ENCODE measurements at regions not wholly inside any gene's neighbourhood (a gene's known extent, or its start where the extent isn't known, plus 50 kb on each side); places are given as distances from the start of the nearest gene placed in this dataset.

DNA sequence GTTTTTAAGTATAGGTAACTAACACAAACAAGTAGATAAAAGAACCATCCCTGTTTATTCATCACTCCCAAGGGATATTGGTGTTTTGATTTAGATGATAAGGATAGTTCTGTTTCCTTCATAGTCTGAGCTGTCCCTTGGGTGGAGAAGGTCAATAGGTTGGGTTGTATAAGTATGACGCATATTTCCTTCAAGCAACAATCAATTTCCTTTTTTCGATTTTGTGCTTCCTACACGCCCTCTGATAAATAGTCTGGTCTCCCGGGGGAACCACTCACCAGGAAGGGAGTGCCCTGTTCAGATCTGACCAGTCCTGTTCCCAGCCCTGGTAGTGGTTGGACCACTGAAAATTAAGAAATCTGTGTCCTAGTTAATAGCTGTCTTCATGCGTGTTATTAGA lies 378.8 kb upstream of the FAR2 start:
- WGBS (ENCODE audit: insufficient coverage, low lambda C conversion rate) = 86% methylated on average over 2 of the region's 5 CpGs
- H3K27ac ChIP-seq (ENCODE audit: low read length) = no peak overlapping the region

DNA sequence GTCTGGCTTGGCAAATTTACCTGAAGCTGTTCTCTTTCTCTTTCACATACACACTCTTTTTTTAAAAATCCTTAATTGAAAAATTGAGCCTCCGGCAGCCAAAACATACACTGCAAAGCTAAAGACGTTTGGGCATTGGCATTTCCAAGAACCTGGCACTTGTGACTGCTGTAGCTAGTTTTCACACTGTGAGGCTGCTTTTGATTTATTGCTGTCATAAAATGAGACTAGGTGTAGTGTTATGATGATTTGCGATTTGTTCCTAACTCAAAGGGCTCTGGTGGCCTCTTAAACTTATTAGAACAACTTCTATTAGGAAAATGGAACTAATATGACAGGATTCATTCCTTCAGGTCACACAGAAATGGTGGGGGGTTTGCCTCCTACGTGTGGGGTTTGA lies 377.1 kb upstream of the FAR2 start:
- peak; percentile 27 to 46 for DNase-seq
- Histone ChIP-seq H3K27ac (ENCODE audit: low read length) (no peak overlapping the region), H3K9me3 (ENCODE audit: control insufficient read depth, low read depth, low read length) (no peaks in the 10 kb centered on the region), H3K27me3 (ENCODE audit: control insufficient read depth, insufficient read depth, low read length) (no peaks in the 10 kb centered on the region), H3K36me3 (ENCODE audit: control insufficient read depth, insufficient read depth, low read length) (no peaks in the 10 kb centered on the region), H3K4me3 (ENCODE audit: low read length) (no peak overlapping the region), H3K4me1 (ENCODE audit: control insufficient read depth, insufficient read depth, low read length) (no peaks in the 10 kb centered on the region)
- WGBS (ENCODE audit: insufficient coverage, low lambda C conversion rate) = no CpG with 5 or more reads among the region's 4 CpGs

More for the DNA sequence above, 378.8 kb upstream of the FAR2 start:
- no peaks in the 10 kb centered on the region for H3K4me1 ChIP-seq (ENCODE audit: control insufficient read depth, insufficient read depth, low read length)
- H3K9me3 ChIP-seq (ENCODE audit: control insufficient read depth, low read depth, low read length) = no peaks in the 10 kb centered on the region
- no peaks in the 10 kb centered on the region for H3K36me3 ChIP-seq (ENCODE audit: control insufficient read depth, insufficient read depth, low read length)
- H3K27me3 ChIP-seq (ENCODE audit: control insufficient read depth, insufficient read depth, low read length) = no peaks in the 10 kb centered on the region
- H3K4me3 ChIP-seq (ENCODE audit: low read length) = no peak overlapping the region
- no peak for DNase-seq

DNA sequence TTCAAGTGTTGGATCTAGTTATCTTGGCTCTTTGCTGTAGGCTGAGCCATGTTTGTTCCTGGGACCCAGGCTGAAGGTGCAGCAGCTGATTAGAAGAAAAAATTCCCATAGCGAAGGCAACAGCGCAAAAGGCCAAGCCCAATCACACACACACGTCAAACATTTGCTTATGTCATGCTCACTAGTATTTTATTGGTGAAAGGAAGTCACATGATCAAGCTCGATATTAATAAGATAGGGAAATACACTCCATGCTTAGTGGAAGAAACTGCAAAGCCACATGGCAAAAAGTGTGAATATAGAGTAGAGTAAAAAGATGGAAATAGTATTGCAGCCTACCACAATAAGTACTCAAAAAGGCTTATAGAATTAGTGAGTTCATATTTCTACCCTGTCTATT lies 373.5 kb upstream of the FAR2 start:
- Histone ChIP-seq H3K4me3 (ENCODE audit: low read length) (no peak overlapping the region), H3K27ac (ENCODE audit: low read length) (no peak overlapping the region), H3K9me3 (ENCODE audit: control insufficient read depth, low read depth, low read length) (no peaks in the 10 kb centered on the region), H3K36me3 (ENCODE audit: control insufficient read depth, insufficient read depth, low read length) (no peaks in the 10 kb centered on the region), H3K27me3 (ENCODE audit: control insufficient read depth, insufficient read depth, low read length) (no peaks in the 10 kb centered on the region), H3K4me1 (ENCODE audit: control insufficient read depth, insufficient read depth, low read length) (no peaks in the 10 kb centered on the region)
- WGBS (ENCODE audit: insufficient coverage, low lambda C conversion rate) = 86% methylated on average over 1 of the region's 4 CpGs
- no peak for DNase-seq

DNA sequence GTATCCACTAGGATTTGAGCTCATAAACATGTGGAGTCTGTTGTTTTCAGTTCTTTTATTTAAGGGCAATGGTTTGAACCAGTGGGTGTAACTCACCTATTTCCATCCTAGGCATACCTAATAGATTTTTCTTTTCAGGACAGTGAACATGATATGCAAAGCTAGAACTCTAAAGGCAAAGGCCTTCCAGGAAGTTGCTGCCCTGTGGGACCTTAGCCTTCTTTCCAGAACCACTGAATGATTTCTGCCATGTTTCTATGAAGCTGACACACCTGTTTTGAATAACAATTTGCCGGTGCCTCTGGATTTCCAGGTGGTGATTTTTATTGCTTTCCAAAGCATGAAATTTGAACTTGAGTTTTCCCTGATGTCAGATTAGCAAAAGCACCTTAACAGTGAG lies 372.9 kb upstream of the FAR2 start:
- no CpG with 5 or more reads among the region's 1 CpG for WGBS (ENCODE audit: insufficient coverage, low lambda C conversion rate)
- H3K36me3 ChIP-seq (ENCODE audit: control insufficient read depth, insufficient read depth, low read length) = no peaks in the 10 kb centered on the region
- no peak overlapping the region for H3K4me3 ChIP-seq (ENCODE audit: low read length)
- no peak overlapping the region for H3K27ac ChIP-seq (ENCODE audit: low read length)
- peak; percentile 6 to 17 for DNase-seq
- no peaks in the 10 kb centered on the region for H3K4me1 ChIP-seq (ENCODE audit: control insufficient read depth, insufficient read depth, low read length)
- H3K27me3 ChIP-seq (ENCODE audit: control insufficient read depth, insufficient read depth, low read length) = no peaks in the 10 kb centered on the region
- no peaks in the 10 kb centered on the region for H3K9me3 ChIP-seq (ENCODE audit: control insufficient read depth, low read depth, low read length)

DNA sequence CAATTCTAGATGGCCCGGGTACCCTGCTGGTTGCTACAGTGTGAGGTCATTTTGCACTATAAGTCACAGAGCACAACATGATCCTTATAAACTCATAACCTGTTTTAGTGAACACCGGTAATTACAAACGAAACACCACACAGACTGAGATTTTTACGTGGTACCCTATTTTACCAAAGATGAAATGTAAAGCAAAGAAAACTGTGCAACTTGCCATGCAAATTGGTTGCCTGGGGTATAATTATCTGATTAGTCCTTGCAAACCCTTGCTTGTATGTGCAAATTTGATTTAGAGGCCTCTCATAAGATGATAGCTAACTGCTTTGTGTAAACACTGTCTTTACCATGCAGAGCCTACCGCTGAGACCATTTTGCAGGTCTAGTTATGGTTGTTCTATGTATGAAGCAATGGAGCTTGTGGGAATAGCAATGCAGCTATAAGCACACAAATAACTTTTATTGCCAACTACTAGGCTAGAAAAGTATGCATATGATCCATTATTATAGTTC lies 372.1 kb upstream of the FAR2 start:
- H3K36me3 ChIP-seq (ENCODE audit: control insufficient read depth, insufficient read depth, low read length) = no peaks in the 10 kb centered on the region
- H3K4me1 ChIP-seq (ENCODE audit: control insufficient read depth, insufficient read depth, low read length) = no peaks in the 10 kb centered on the region
- H3K9me3 ChIP-seq (ENCODE audit: control insufficient read depth, low read depth, low read length) = no peaks in the 10 kb centered on the region
- H3K27ac ChIP-seq (ENCODE audit: low read length) = no peak overlapping the region
- no peak overlapping the region for H3K4me3 ChIP-seq (ENCODE audit: low read length)
- DNase-seq = no peak
- no peaks in the 10 kb centered on the region for H3K27me3 ChIP-seq (ENCODE audit: control insufficient read depth, insufficient read depth, low read length)
- WGBS (ENCODE audit: insufficient coverage, low lambda C conversion rate) = no CpG with 5 or more reads among the region's 5 CpGs

DNA sequence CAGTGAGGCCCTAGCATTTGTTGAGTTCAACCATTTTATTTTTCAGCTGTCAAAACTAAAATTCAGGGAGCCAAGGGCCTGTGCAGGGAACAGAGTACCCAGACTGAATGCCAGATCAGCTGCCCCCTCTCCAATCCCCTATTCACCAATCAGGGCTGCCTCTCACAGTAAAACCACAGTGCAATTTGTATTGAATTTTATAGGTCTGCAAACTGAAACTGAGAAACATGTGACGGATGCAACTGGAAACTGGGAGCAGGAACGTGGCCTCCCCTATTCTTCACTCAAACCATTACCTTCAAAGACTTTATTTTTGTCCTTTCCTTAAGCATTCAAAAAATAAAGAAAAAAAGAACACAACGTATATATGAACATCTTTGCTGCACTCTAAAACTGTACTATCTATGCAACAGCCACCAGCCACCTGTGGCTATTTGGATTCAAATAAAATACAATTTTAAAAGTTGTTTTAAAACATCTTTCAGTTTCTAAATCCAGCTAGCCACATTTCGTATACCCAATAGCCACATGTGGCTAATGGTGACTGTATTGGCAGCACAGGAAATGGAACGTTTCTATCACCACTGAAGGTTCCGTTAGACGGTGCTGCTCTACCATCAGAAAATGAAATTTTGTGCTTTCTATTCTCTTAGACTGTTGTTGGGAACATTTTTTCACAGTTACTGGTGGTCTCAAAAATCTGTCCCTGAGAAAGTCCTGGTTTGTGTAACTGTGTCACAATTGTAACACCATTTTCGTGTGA lies 371.3 kb upstream of the FAR2 start:
- Histone ChIP-seq H3K27ac (ENCODE audit: low read length) (no peak overlapping the region), H3K36me3 (ENCODE audit: control insufficient read depth, insufficient read depth, low read length) (no peaks in the 10 kb centered on the region), H3K9me3 (ENCODE audit: control insufficient read depth, low read depth, low read length) (no peaks in the 10 kb centered on the region), H3K27me3 (ENCODE audit: control insufficient read depth, insufficient read depth, low read length) (no peaks in the 10 kb centered on the region), H3K4me1 (ENCODE audit: control insufficient read depth, insufficient read depth, low read length) (no peaks in the 10 kb centered on the region), H3K4me3 (ENCODE audit: low read length) (no peak overlapping the region)
- no peak for DNase-seq
- 67% methylated on average over 1 of the region's 8 CpGs for WGBS (ENCODE audit: insufficient coverage, low lambda C conversion rate)

DNA sequence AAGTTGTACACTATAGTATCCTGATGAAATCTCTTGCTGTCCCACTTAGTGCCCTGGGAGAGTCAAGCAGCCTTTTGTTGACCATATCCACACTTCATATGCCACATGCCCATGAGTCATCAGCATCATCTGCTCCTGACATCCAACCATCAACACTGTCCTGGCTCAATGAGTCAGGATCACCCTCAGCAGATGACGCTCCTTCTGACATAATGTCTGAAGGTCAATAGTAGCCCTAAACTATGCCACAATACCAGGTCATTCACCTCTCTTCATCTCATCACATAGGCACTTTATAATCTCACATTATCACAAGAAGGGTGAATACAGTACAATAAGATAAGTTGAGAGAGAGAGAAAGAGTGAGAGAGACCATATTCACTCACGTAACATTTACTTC lies 369.0 kb upstream of the FAR2 start:
- DNase-seq = peak; percentile 80 to 84
- WGBS (ENCODE audit: insufficient coverage, low lambda C conversion rate) = 71% methylated on average over 1 of the region's 2 CpGs
- Histone ChIP-seq H3K27ac (ENCODE audit: low read length) (peak overlapping the region; percentile 65), H3K9me3 (ENCODE audit: control insufficient read depth, low read depth, low read length) (no peaks in the 10 kb centered on the region), H3K36me3 (ENCODE audit: control insufficient read depth, insufficient read depth, low read length) (no peaks in the 10 kb centered on the region), H3K4me3 (ENCODE audit: low read length) (no peak overlapping the region), H3K27me3 (ENCODE audit: control insufficient read depth, insufficient read depth, low read length) (no peaks in the 10 kb centered on the region), H3K4me1 (ENCODE audit: control insufficient read depth, insufficient read depth, low read length) (no peaks in the 10 kb centered on the region)

DNA sequence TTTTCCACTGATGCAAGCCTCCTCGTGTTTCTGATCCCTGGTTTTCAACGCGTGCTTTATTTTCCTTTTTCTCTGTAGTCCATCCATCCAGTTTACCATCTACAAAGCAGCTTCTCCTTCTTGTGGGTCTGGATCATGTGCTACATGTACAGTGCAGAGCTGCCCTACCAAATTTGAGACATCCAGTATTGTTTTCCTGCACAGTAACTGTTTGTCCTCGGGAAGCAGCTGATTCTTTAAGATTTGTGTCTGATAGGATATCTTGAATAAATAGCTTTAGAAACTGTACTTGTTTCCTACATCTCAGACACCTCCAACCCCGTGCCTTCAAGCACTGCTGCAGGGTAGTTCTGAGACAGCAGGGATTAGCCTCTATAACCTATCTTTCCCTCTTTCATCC lies 368.1 kb upstream of the FAR2 start:
- 82% methylated on average over 2 of the region's 5 CpGs for WGBS (ENCODE audit: insufficient coverage, low lambda C conversion rate)
- no peaks in the 10 kb centered on the region for H3K36me3 ChIP-seq (ENCODE audit: control insufficient read depth, insufficient read depth, low read length)
- no peaks in the 10 kb centered on the region for H3K27me3 ChIP-seq (ENCODE audit: control insufficient read depth, insufficient read depth, low read length)
- H3K27ac ChIP-seq (ENCODE audit: low read length) = no peak overlapping the region
- DNase-seq = no peak
- H3K4me1 ChIP-seq (ENCODE audit: control insufficient read depth, insufficient read depth, low read length) = no peaks in the 10 kb centered on the region
- H3K4me3 ChIP-seq (ENCODE audit: low read length) = no peak overlapping the region
- no peaks in the 10 kb centered on the region for H3K9me3 ChIP-seq (ENCODE audit: control insufficient read depth, low read depth, low read length)

DNA sequence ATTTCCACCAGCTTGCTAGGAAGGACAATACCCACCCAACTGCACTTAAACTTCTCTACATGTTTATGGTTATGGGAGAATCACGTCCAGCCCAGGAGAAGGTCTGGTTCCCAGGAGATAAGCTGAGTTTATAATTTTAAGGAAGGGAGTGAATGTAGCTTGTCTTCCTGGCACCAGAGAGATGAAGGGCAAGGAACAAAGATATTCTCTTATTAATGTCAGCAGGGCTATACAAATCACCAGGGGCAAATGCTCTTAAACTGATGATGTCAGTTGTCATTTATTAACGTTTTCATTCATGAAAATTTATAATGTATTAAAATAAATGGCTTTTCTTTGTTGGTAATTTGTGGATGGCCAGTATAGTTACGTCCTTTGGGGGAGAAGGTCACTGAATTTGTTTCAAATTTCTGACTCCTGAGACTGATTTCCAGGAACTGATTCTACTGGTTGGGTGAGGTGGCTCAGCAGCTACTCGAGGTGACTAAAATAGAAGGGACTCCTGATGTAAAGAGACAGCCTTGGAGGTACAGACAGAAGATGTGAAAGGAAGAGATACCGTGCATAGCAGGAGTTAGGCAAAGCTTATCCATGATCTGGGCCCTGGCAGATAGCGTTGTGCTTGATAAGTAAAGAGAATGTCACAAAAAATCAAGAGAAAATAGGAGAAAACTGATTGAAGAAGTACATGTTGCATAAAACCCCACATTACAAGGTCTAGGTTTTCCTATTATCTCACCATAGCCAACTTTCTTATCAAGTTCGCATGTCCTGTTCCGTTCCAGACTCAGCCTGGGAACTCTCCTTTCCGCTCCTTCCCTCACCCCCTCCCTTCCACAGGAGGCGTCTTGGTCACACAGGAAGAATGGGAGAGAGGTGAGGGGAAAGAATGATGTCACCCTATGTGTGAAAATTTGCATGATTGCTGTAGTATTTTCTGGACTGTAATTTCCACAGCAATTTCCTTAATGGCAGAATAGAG lies 367.1 kb upstream of the FAR2 start:
- no peaks in the 10 kb centered on the region for H3K4me1 ChIP-seq (ENCODE audit: control insufficient read depth, insufficient read depth, low read length)
- H3K27ac ChIP-seq (ENCODE audit: low read length) = no peak overlapping the region
- H3K9me3 ChIP-seq (ENCODE audit: control insufficient read depth, low read depth, low read length) = no peaks in the 10 kb centered on the region
- H3K36me3 ChIP-seq (ENCODE audit: control insufficient read depth, insufficient read depth, low read length) = no peaks in the 10 kb centered on the region
- H3K4me3 ChIP-seq (ENCODE audit: low read length) = no peak overlapping the region
- WGBS (ENCODE audit: insufficient coverage, low lambda C conversion rate) = 90% methylated on average over 2 of the region's 10 CpGs
- H3K27me3 ChIP-seq (ENCODE audit: control insufficient read depth, insufficient read depth, low read length) = no peaks in the 10 kb centered on the region
- no peak for DNase-seq

DNA sequence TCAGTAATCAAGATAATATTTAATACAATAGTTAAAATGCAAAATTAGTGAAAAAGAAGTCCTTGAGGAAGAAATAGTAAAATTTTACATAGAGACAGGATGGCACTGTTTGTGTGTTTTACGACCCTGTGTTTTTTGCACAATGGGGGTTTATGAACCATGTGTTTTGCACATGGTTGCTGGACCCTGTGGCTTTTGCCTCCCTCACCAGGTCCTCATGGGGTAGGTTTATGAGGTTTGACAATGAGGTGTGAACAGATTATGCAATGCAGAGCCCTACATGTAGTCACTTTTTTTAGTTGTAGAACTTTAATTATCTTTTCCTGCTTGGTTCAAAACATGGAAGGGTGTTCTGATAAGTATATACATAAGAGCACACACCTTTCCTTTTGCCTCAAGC lies 366.3 kb upstream of the FAR2 start:
- Histone ChIP-seq H3K27me3 (ENCODE audit: control insufficient read depth, insufficient read depth, low read length) (no peaks in the 10 kb centered on the region), H3K27ac (ENCODE audit: low read length) (no peak overlapping the region), H3K4me3 (ENCODE audit: low read length) (no peak overlapping the region), H3K4me1 (ENCODE audit: control insufficient read depth, insufficient read depth, low read length) (no peaks in the 10 kb centered on the region), H3K9me3 (ENCODE audit: control insufficient read depth, low read depth, low read length) (no peaks in the 10 kb centered on the region), H3K36me3 (ENCODE audit: control insufficient read depth, insufficient read depth, low read length) (no peaks in the 10 kb centered on the region)
- no CpG with 5 or more reads among the region's 1 CpG for WGBS (ENCODE audit: insufficient coverage, low lambda C conversion rate)
- no peak for DNase-seq

All from large intestine (tissue), 3 donors.